ENCODE measurements at regions not wholly inside any gene's neighbourhood (a gene's known extent, or its start where the extent isn't known, plus 50 kb on each side); places are given as distances from the start of the nearest gene placed in this dataset.

DNA sequence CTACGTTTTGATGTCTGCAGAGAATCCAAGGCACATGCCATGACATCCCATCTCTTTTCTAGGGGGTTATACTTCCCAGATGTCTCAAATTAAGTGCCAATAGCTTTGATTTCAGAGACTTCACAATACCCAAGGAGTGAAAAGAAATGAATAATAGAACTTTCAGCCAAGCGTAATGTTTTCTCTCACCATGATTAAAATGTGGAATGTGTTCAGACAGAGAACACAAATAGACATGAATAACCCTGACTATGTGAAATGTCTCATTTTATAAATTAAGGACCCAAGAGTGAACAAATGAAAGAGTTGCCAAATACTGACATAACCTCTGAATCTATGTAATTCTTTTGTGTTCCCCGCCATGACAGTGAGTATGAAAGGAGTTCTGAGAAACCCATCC lies 123.6 kb upstream of the GAP43 start:
- intact Hi-C loops (cut with DNase I, micrococcal nuclease), result no loop called here
- no peaks in the 10 kb centered on the region for H3K36me3 ChIP-seq (ENCODE audit: low read depth)
- ATAC-seq, result no peak
- H3K9me3 ChIP-seq, result no peaks in the 10 kb centered on the region
- H3K4me1 ChIP-seq (ENCODE audit: low read depth), result no peaks in the 10 kb centered on the region
- TF ChIP-seq, protein P1, sequence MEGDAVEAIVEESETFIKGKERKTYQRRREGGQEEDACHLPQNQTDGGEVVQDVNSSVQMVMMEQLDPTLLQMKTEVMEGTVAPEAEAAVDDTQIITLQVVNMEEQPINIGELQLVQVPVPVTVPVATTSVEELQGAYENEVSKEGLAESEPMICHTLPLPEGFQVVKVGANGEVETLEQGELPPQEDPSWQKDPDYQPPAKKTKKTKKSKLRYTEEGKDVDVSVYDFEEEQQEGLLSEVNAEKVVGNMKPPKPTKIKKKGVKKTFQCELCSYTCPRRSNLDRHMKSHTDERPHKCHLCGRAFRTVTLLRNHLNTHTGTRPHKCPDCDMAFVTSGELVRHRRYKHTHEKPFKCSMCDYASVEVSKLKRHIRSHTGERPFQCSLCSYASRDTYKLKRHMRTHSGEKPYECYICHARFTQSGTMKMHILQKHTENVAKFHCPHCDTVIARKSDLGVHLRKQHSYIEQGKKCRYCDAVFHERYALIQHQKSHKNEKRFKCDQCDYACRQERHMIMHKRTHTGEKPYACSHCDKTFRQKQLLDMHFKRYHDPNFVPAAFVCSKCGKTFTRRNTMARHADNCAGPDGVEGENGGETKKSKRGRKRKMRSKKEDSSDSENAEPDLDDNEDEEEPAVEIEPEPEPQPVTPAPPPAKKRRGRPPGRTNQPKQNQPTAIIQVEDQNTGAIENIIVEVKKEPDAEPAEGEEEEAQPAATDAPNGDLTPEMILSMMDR (IDR thresholded peaks at IDR 0.05), result no peak
- no peak for DNase-seq
- no peak overlapping the region for H3K4me3 ChIP-seq

DNA sequence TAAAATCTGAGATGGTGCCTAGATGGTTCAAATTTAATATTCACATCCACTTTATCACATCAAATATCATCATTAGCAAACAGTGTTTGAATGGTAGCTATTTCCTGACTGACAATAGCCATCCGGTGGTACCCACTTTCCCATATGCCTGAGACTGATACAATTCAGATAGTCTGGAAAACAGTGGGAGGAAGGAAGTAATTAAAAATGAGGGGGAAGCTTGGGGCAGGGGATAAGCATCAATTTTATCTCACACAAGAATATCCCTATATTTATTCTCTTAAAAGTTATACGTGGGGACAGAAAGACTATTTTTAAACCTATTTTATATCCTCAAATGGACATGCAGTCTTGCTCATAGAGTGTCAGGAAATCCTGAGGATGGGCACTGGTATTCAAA lies 122.5 kb upstream of the GAP43 start:
- TF ChIP-seq, protein P1 (IDR thresholded peaks at IDR 0.05), result no peak
- Histone ChIP-seq H3K4me3 (no peak overlapping the region), H3K9me3 (no peaks in the 10 kb centered on the region), H3K4me1 (ENCODE audit: low read depth) (no peaks in the 10 kb centered on the region), H3K36me3 (ENCODE audit: low read depth) (no peaks in the 10 kb centered on the region)
- intact Hi-C loops (cut with DNase I, micrococcal nuclease), result no loop called here
- DNase-seq (no peak), ATAC-seq (no peak)

DNA sequence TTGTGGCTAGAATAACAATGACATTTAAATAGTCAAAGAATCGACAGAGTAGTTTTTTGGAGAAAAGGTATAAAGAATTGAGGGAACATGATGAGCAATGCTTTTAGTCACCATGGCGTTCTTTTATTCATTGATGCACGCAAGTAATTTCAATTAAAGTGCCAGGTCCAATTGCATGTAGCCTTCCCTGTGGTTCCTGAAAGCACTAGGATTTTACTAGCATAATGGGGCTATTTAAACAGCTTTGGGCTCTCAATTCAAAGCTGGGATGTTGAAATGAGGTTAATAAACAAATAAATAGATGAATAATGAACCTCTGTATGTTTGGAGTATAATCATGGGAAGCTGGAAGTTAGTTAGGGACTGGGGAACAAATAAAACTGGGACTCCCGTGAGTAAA lies 121.2 kb upstream of the GAP43 start:
- no peaks in the 10 kb centered on the region for H3K9me3 ChIP-seq
- no peak for DNase-seq
- H3K4me3 ChIP-seq, result no peak overlapping the region
- intact Hi-C loops (cut with DNase I, micrococcal nuclease), result no loop called here
- H3K36me3 ChIP-seq (ENCODE audit: low read depth), result no peaks in the 10 kb centered on the region
- no peaks in the 10 kb centered on the region for H3K4me1 ChIP-seq (ENCODE audit: low read depth)
- TF ChIP-seq, protein P1 (IDR thresholded peaks at IDR 0.05), result no peak
- no peak for ATAC-seq

DNA sequence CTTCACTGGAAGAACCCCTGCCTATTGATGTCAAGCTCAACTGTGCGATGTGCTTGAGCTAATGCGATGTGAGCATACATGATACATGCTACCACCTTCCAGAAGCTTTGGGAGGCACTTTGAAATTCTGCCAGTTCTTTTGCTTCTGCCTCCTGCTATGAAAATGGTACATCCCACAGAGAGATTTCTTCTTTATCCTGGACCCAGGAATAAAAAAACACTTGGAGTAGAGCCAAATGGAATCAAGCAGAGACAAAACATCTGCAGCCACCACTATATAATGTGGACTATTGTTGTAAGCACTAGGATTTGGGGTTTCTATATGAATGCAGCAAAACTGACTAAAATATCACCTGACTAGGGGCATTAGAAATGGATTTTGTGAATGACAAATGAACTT lies 119.9 kb upstream of the GAP43 start:
- DNase-seq (no peak), ATAC-seq (no peak)
- TF ChIP-seq, protein P1 (IDR thresholded peaks at IDR 0.05), result no peak
- H3K4me1 ChIP-seq (ENCODE audit: low read depth), result no peaks in the 10 kb centered on the region
- H3K9me3 ChIP-seq, result no peaks in the 10 kb centered on the region
- H3K36me3 ChIP-seq (ENCODE audit: low read depth), result no peaks in the 10 kb centered on the region
- H3K4me3 ChIP-seq, result no peak overlapping the region
- intact Hi-C loops (cut with DNase I, micrococcal nuclease), result no loop called here

DNA sequence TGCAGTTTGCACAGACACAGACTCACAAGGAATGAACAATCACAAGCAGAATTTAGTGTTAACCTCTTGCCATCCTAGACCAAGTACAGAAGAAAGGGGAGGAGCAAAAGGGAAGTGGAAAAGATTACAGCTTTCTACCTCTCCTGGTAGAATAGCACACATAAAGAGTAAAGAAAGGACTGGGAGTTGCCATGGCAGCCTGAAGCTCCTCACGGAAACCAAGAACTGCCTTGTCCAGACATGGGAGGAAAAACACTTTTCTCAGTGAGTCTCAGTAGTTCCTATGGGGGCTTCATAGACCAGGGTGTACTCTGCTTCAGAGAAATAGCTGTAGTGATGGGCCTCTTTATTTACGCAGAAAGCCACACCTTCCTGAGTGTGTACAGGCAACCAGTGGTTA lies 114.7 kb upstream of the GAP43 start:
- TF ChIP-seq, protein P1 (IDR thresholded peaks at IDR 0.05), result no peak
- H3K4me3 ChIP-seq, result no peak overlapping the region
- DNase-seq, result no peak
- H3K36me3 ChIP-seq (ENCODE audit: low read depth), result no peaks in the 10 kb centered on the region
- ATAC-seq, result no peak
- no peaks in the 10 kb centered on the region for H3K4me1 ChIP-seq (ENCODE audit: low read depth)
- H3K9me3 ChIP-seq, result no peaks in the 10 kb centered on the region
- intact Hi-C loops (cut with DNase I, micrococcal nuclease), result no loop called here

Data from mucosa of descending colon (tissue), 3 donors.